ENCODE measurements at regions not wholly inside any gene's neighbourhood (a gene's known extent, or its start where the extent isn't known, plus 50 kb on each side); places are given as distances from the start of the nearest gene placed in this dataset.

GRCh38 chr3:110193074-110193473 lies 855.7 kb upstream of the DPPA4 start:
- TF ChIP-seq YY1 (IDR thresholded peaks at IDR 0.05; ENCODE audit: insufficient read depth, insufficient read length) (no peak), SUZ12 (IDR thresholded peaks at IDR 0.05; ENCODE audit: extremely low read depth, insufficient read depth, insufficient read length) (no peak), ZNF274 (IDR thresholded peaks at IDR 0.05; ENCODE audit: low read depth, low read length) (no peak)

Measured in NT2/D1 (cell line).